Neural cell (in vitro differentiated cells): ENCODE measurements at regions not wholly inside any gene's neighbourhood (a gene's known extent, or its start where the extent isn't known, plus 50 kb on each side); places are given as distances from the start of the nearest gene placed in this dataset.

Experiments
- EP300 ChIP-seq: fragments of 450-650 bp; conservative IDR thresholded peaks from 2 replicates; pipeline ENCODE4 v1.6.1; 2014; ENCODE audit warnings: antibody characterized with exemption, mild to moderate bottlenecking, moderate library complexity; ENCODE audit not compliant: poor library complexity, severe bottlenecking
- EZH2 ChIP-seq: fragments of 200-600, 300-800 bp; shearing (Covaris generic), sonication (generic); IDR thresholded peaks from 2 replicates; pipeline ENCODE4 v1.6.1; 2014; ENCODE audit warnings: antibody characterized with exemption, low read length, borderline replicate concordance, mild to moderate bottlenecking; ENCODE audit not compliant: insufficient read depth, poor library complexity, severe bottlenecking
- TAF1 ChIP-seq: IDR thresholded peaks from 2 replicates; pipeline ENCODE4 v1.6.1; 2012; ENCODE audit warnings: low read depth
- TF ChIP-seq, protein P1 (sequence below): fragments of 450-650 bp; IDR thresholded peaks from 2 replicates; pipeline ENCODE4 v1.5.1; 2014; ENCODE audit warnings: antibody characterized with exemption, mild to moderate bottlenecking, moderate library complexity; ENCODE audit not compliant: poor library complexity, severe bottlenecking

DNA sequence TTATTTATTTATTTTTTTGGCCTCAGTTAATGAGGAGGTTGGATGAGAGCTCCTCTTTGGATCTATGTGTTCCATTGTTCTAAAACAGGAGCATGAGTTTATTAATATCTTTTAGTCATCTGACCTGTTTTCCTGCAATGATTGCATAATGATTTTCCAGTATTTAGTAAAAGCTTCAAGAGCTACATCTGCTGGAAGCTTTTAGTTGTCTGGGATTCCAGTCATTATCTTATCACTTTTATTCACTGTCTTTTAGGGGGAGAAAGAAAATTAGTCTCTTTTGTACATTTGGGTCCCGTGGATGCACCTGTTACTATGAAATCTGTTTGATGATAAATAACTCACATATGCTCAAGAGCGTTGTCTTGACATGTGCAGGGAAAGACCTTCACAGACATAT, 1270.0 kb downstream of the ROBO1 start:
- no peak for TF ChIP-seq EZH2
- TF ChIP-seq, protein P1, sequence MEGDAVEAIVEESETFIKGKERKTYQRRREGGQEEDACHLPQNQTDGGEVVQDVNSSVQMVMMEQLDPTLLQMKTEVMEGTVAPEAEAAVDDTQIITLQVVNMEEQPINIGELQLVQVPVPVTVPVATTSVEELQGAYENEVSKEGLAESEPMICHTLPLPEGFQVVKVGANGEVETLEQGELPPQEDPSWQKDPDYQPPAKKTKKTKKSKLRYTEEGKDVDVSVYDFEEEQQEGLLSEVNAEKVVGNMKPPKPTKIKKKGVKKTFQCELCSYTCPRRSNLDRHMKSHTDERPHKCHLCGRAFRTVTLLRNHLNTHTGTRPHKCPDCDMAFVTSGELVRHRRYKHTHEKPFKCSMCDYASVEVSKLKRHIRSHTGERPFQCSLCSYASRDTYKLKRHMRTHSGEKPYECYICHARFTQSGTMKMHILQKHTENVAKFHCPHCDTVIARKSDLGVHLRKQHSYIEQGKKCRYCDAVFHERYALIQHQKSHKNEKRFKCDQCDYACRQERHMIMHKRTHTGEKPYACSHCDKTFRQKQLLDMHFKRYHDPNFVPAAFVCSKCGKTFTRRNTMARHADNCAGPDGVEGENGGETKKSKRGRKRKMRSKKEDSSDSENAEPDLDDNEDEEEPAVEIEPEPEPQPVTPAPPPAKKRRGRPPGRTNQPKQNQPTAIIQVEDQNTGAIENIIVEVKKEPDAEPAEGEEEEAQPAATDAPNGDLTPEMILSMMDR, result peak; percentile 47
- TF ChIP-seq TAF1, result no peak
- TF ChIP-seq EP300, result no peak
